WERI-Rb-1 (cell line): ENCODE measurements at regions not wholly inside any gene's neighbourhood (a gene's known extent, or its start where the extent isn't known, plus 50 kb on each side); places are given as distances from the start of the nearest gene placed in this dataset.

Experiments
- DNase-seq: peaks from one replicate; pipeline ENCODE4 v3.0.0-alpha.2; 2020
- H3K27ac ChIP-seq: fragments of 250-450 bp; sonication (Bioruptor Pico); 2 replicates; pipeline ENCODE4 v1.5.1; 2020; ENCODE audit warnings: mild to moderate bottlenecking, moderate library complexity
- H3K27me3 ChIP-seq: fragments of 250-450 bp; sonication (Bioruptor Pico); 2 replicates; pipeline ENCODE4 v1.5.1; 2021; ENCODE audit warnings: mild to moderate bottlenecking, low read depth, moderate library complexity; ENCODE audit not compliant: insufficient read depth, severe bottlenecking
- H3K36me3 ChIP-seq: fragments of 250-450 bp; sonication (Bioruptor Pico); 2 replicates; pipeline ENCODE4 v1.5.1; 2020; ENCODE audit warnings: mild to moderate bottlenecking, moderate library complexity
- H3K4me3 ChIP-seq: 2 replicates; pipeline ENCODE4 v1.5.1; 2011; ENCODE audit warnings: low read depth, mild to moderate bottlenecking, control low read depth, low read length
- H3K9me3 ChIP-seq: fragments of 250-450 bp; sonication (Bioruptor Pico); 2 replicates; pipeline ENCODE4 v1.5.1; 2021; ENCODE audit warnings: mild to moderate bottlenecking, moderate library complexity; ENCODE audit not compliant: severe bottlenecking
- CTCF ChIP-seq: IDR thresholded peaks from 2 replicates; pipeline ENCODE4 v1.5.1; 2011; ENCODE audit warnings: low read depth, mild to moderate bottlenecking, control low read depth, inconsistent platforms, low read length

GRCh38 chr14:27114180-27114579, 516.3 kb upstream of the NOVA1 start:
- no peak for DNase-seq
- TF ChIP-seq CTCF: no peak
- no peaks in the 10 kb centered on the region for H3K27me3 ChIP-seq
- no peaks in the 10 kb centered on the region for H3K36me3 ChIP-seq
- H3K4me3 ChIP-seq: no peak overlapping the region
- no peak overlapping the region for H3K27ac ChIP-seq
- no peaks in the 10 kb centered on the region for H3K9me3 ChIP-seq

GRCh38 chr14:27123162-27123561, 525.3 kb upstream of the NOVA1 start:
- DNase-seq: no peak
- Histone ChIP-seq H3K27me3 (no peaks in the 10 kb centered on the region), H3K27ac (no peak overlapping the region), H3K36me3 (no peaks in the 10 kb centered on the region), H3K9me3 (no peaks in the 10 kb centered on the region), H3K4me3 (no peak overlapping the region)
- TF ChIP-seq CTCF: no peak

GRCh38 chr14:27127838-27128237, 530.0 kb upstream of the NOVA1 start:
- Histone ChIP-seq H3K9me3 (no peaks in the 10 kb centered on the region), H3K4me3 (no peak overlapping the region), H3K36me3 (no peaks in the 10 kb centered on the region), H3K27ac (no peak overlapping the region), H3K27me3 (no peaks in the 10 kb centered on the region)
- no peak for DNase-seq
- TF ChIP-seq CTCF: no peak

GRCh38 chr14:27134200-27134599, 536.4 kb upstream of the NOVA1 start:
- Histone ChIP-seq H3K9me3 (no peaks in the 10 kb centered on the region), H3K27me3 (peaks cover 2% of the 10 kb centered on the region), H3K27ac (no peak overlapping the region), H3K36me3 (no peaks in the 10 kb centered on the region), H3K4me3 (no peak overlapping the region)
- no peak for TF ChIP-seq CTCF
- DNase-seq: no peak

GRCh38 chr14:27145170-27145569, 547.3 kb upstream of the NOVA1 start:
- Histone ChIP-seq H3K27me3 (peaks cover 5% of the 10 kb centered on the region), H3K9me3 (no peaks in the 10 kb centered on the region), H3K36me3 (no peaks in the 10 kb centered on the region), H3K4me3 (no peak overlapping the region), H3K27ac (no peak overlapping the region)
- no peak for DNase-seq
- TF ChIP-seq CTCF: no peak

- no peak for TF ChIP-seq CTCF
- Histone ChIP-seq H3K27me3 (peaks cover 7% of the 10 kb centered on the region), H3K9me3 (no peaks in the 10 kb centered on the region)
Measured at GRCh38 chr14:27148143-27148542, 550.3 kb upstream of the NOVA1 start.

More at GRCh38 chr14:27148143-27148542, 550.3 kb upstream of the NOVA1 start:
- no peak overlapping the region for H3K27ac ChIP-seq
- no peaks in the 10 kb centered on the region for H3K36me3 ChIP-seq
- DNase-seq: no peak
- no peak overlapping the region for H3K4me3 ChIP-seq
